CD14-positive monocyte (primary cell): ENCODE measurements at regions not wholly inside any gene's neighbourhood (a gene's known extent, or its start where the extent isn't known, plus 50 kb on each side); places are given as distances from the start of the nearest gene placed in this dataset.

Experiments
- DNase-seq, 3 donors: peaks; one replicate each; pipeline ENCODE4 v3.0.0-alpha.2; 2011 to 2022
- H2AFZ ChIP-seq: 2 replicates; pipeline ENCODE4 v1.6.0; 2012; ENCODE audit warnings: mild to moderate bottlenecking, low read depth, low read length, inconsistent platforms; ENCODE audit not compliant: insufficient read depth, poor library complexity, severe bottlenecking
- H3K27ac ChIP-seq, 2 donors: 1 replicate in 1 of 2; 2 replicates in 1 of 2; pipeline ENCODE4 v1.5.1; 2012 to 2013; ENCODE audit warnings: low read length in 2 of 2, control low read depth in 1 of 2, inconsistent platforms in 1 of 2, low read depth in 1 of 2, mild to moderate bottlenecking in 1 of 2
- H3K27me3 ChIP-seq, 2 donors: one replicate each; pipeline versions ENCODE4 v1.6.0 to v1.6.1; 2011 to 2013; ENCODE audit warnings: low read length in 2 of 2; ENCODE audit not compliant: control insufficient read depth in 2 of 2, insufficient read depth in 2 of 2
- H3K36me3 ChIP-seq, 2 donors: replicated peaks in 1 of 2; 1 replicate in 1 of 2; 2 replicates in 1 of 2; pipeline versions ENCODE4 v1.5.1 to v1.6.1; 2012 to 2013; ENCODE audit warnings: low read length in 2 of 2, control low read depth in 1 of 2, inconsistent platforms in 1 of 2, mild to moderate bottlenecking in 1 of 2; ENCODE audit not compliant: insufficient read depth in 2 of 2, control insufficient read depth in 1 of 2
- H3K4me1 ChIP-seq, 2 donors: 1 replicate in 1 of 2; 2 replicates in 1 of 2; pipeline versions ENCODE4 v1.5.1 to v1.6.1; 2012 to 2013; ENCODE audit warnings: low read length in 2 of 2, control low read depth in 1 of 2, inconsistent platforms in 1 of 2, mild to moderate bottlenecking in 1 of 2, moderate library complexity in 1 of 2; ENCODE audit not compliant: insufficient read depth in 2 of 2, control insufficient read depth in 1 of 2
- H3K4me2 ChIP-seq: replicated peaks from 2 replicates; pipeline ENCODE3; 2012; ENCODE audit warnings: low read length, moderate library complexity, mild to moderate bottlenecking; ENCODE audit not compliant: poor library complexity, severe bottlenecking; ENCODE audit errors: extremely low read depth
- H3K4me3 ChIP-seq, 3 experiments: fragments of 200-600 bp in 1 of 3; sonication (generic) in 1 of 3; replicated peaks in 1 of 3; 1 replicate in 2 of 3; 2 replicates in 1 of 3; pipeline ENCODE4 v1.5.1; 2011 to 2013; ENCODE audit warnings: low read length in 3 of 3, mild to moderate bottlenecking in 3 of 3, control low read depth in 2 of 3, low read depth in 2 of 3, inconsistent platforms in 1 of 3, moderate library complexity in 1 of 3
- H3K79me2 ChIP-seq: 2 replicates; pipeline ENCODE4 v1.6.0; 2012; ENCODE audit warnings: mild to moderate bottlenecking, control low read depth, inconsistent platforms, low read length, moderate library complexity; ENCODE audit not compliant: insufficient read depth
- H3K9ac ChIP-seq: 2 replicates; pipeline ENCODE4 v1.6.0; 2017; ENCODE audit warnings: low read length, mild to moderate bottlenecking; ENCODE audit not compliant: insufficient read depth, poor library complexity, severe bottlenecking
- H3K9me3 ChIP-seq, 2 donors: replicated peaks in 1 of 2; 1 replicate in 1 of 2; 2 replicates in 1 of 2; pipeline versions ENCODE4 v1.5.1 to v1.6.1; 2012 to 2013; ENCODE audit warnings: low read length in 2 of 2, control low read depth in 1 of 2; ENCODE audit not compliant: control insufficient read depth in 1 of 2, insufficient read depth in 1 of 2
- H4K20me1 ChIP-seq: 2 replicates; pipeline ENCODE4 v1.6.0; 2012; ENCODE audit warnings: mild to moderate bottlenecking, low read length, control low read depth, moderate library complexity; ENCODE audit not compliant: insufficient read depth
- H3K27ac Mint-ChIP-seq, 7 donors: one replicate each; pipeline ENCODE4 v1.8.0; 2020; ENCODE audit warnings: mild to moderate bottlenecking in 7 of 7, mixed read lengths in 7 of 7, moderate library complexity in 6 of 7, inconsistent platforms in 2 of 7
- H3K27me3 Mint-ChIP-seq, 3 donors: one replicate each; pipeline ENCODE4 v1.8.0; 2021 to 2022; ENCODE audit warnings: low read depth in 3 of 3, mild to moderate bottlenecking in 3 of 3, mixed read lengths in 3 of 3, moderate library complexity in 3 of 3, inconsistent platforms in 1 of 3
- H3K36me3 Mint-ChIP-seq, 2 donors: one replicate each; pipeline ENCODE4 v1.8.0; 2020; ENCODE audit warnings: mixed read lengths in 2 of 2, inconsistent platforms in 1 of 2, mild to moderate bottlenecking in 1 of 2
- H3K4me1 Mint-ChIP-seq: one replicate; pipeline ENCODE4 v1.8.0; 2020; ENCODE audit warnings: mild to moderate bottlenecking, mixed read lengths
- H3K4me3 Mint-ChIP-seq, 2 donors: one replicate each; pipeline ENCODE4 v1.8.0; 2020; ENCODE audit warnings: mild to moderate bottlenecking in 2 of 2, mixed read lengths in 2 of 2, moderate library complexity in 1 of 2
- H3K9me3 Mint-ChIP-seq, 7 donors: one replicate each; pipeline ENCODE4 v1.8.0; 2020 to 2022; ENCODE audit warnings: mixed read lengths in 7 of 7, mild to moderate bottlenecking in 6 of 7, moderate library complexity in 6 of 7, inconsistent platforms in 2 of 7
- WGBS: methylation state at CpG from one replicate; pipeline ENCODE4 v1.1.5; 2013; ENCODE audit warnings: missing lambda C conversion rate; ENCODE audit not compliant: insufficient coverage; 5-methylcytosine and 5-hydroxymethylcytosine counted together
- intact Hi-C, 2 donors: fragments of 100-400 bp; cut with micrococcal nuclease; formaldehyde crosslinking; loops; one replicate each; pipeline versions ENCODE4 v1.15.0 to v1.15.1; 2023
- TF ChIP-seq, protein P1 (sequence below): fragments of 200-600 bp; IDR thresholded peaks from one replicate; pipeline ENCODE4 v1.8.0; 2022; ENCODE audit warnings: antibody characterized with exemption, mild to moderate bottlenecking

DNA sequence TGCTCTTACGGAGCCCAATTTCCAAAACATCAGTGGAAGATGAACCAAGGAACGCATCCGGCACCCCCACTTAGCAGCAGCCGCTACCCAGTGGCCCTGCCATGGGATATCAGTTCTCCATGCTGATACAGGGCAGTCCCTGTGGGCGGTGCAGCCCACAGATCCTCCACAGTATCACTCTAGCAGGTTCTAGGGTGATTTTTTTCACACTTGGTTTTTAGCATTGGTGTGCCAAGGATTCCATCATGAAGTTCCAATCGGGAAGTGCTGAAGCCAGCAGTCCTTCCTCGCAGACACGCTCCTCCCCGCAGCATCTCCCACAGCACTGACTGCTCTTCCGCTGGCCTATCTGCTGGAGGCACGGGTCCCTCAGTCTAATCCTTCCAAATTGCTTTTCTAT is 261.9 kb downstream of the SYK start:
- Histone ChIP-seq H3K9me3 (no peaks in the 10 kb centered on the region), H3K4me1 (peaks cover 16 to 21% of the 10 kb centered on the region in 2 donors), H4K20me1 (no peaks in the 10 kb centered on the region), H3K27ac (no peak overlapping the region), H3K36me3 (no peaks in the 10 kb centered on the region), H3K79me2 (no peaks in the 10 kb centered on the region), H3K4me3 (no peak overlapping the region), H3K9ac (no peak overlapping the region), H3K4me2 (no peak overlapping the region), H2AFZ (no peak overlapping the region), H3K27me3 (no peaks in the 10 kb centered on the region)
- H3K4me3 Mint-ChIP-seq: no peak overlapping the region
- H3K36me3 Mint-ChIP-seq: no peaks in the 10 kb centered on the region
- peaks cover 0 to 3% (median 0%) of the 10 kb centered on the region in 7 donors for H3K9me3 Mint-ChIP-seq
- TF ChIP-seq, protein P1, sequence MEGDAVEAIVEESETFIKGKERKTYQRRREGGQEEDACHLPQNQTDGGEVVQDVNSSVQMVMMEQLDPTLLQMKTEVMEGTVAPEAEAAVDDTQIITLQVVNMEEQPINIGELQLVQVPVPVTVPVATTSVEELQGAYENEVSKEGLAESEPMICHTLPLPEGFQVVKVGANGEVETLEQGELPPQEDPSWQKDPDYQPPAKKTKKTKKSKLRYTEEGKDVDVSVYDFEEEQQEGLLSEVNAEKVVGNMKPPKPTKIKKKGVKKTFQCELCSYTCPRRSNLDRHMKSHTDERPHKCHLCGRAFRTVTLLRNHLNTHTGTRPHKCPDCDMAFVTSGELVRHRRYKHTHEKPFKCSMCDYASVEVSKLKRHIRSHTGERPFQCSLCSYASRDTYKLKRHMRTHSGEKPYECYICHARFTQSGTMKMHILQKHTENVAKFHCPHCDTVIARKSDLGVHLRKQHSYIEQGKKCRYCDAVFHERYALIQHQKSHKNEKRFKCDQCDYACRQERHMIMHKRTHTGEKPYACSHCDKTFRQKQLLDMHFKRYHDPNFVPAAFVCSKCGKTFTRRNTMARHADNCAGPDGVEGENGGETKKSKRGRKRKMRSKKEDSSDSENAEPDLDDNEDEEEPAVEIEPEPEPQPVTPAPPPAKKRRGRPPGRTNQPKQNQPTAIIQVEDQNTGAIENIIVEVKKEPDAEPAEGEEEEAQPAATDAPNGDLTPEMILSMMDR: no peak
- DNase-seq: no peak
- 93% methylated on average over 3 of the region's 11 CpGs for WGBS
- intact Hi-C loops: no loop called here
- H3K27ac Mint-ChIP-seq: peak overlapping the region in 1 of 7 donors; percentile 64
- peaks cover 0 to 5% (median 2%) of the 10 kb centered on the region in 3 donors for H3K27me3 Mint-ChIP-seq
- peaks cover 19% of the 10 kb centered on the region for H3K4me1 Mint-ChIP-seq

DNA sequence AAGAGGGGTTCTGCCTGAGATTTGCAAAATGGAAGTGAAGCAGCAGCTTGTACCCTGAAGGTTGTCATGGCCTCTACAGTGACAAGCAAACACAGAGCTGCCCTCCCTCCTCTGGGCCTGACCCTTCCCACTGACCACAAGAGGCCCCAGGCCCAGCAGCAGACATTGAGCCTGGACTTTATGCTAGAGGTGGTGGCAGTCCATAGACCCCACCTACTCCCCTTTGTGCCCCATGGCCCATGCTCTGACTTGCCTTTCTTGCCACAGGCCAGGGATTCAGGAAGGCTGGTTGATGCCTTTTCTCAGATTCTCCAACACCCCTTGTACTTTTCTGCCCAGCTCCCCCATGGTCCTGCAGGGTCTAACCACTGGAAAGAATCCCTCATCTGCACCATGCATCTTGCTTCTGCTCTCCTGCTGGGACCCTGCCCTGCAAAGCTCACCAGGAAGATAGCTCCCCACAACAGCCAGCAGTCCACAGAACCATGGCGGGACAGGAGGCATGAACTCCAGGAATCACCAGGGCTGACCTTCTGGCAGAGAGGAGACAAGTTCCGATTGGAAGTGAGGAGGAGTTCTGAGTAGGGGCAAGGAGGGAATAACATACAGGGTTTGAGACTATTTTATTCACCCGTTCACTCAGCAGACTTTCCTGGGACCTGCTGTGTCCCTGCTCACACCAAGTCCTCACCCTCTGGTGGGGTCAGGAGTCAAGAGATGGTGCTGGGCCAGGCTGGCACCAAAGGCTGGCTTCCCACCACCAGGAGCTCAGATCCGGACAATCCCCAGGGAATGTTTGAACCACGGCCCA is 263.8 kb downstream of the SYK start:
- no peaks in the 10 kb centered on the region for H3K36me3 Mint-ChIP-seq
- Histone ChIP-seq H3K4me3 (no peak overlapping the region), H3K4me2 (no peak overlapping the region), H4K20me1 (no peaks in the 10 kb centered on the region), H3K27me3 (no peaks in the 10 kb centered on the region), H3K36me3 (no peaks in the 10 kb centered on the region), H3K9me3 (no peaks in the 10 kb centered on the region), H3K27ac (no peak overlapping the region), H3K9ac (no peak overlapping the region), H2AFZ (no peak overlapping the region), H3K4me1 (peaks cover 15 to 19% of the 10 kb centered on the region in 2 donors), H3K79me2 (no peaks in the 10 kb centered on the region)
- peak overlapping the region in 1 of 7 donors; percentile 45 for H3K27ac Mint-ChIP-seq
- peaks cover 0 to 7% (median 1%) of the 10 kb centered on the region in 7 donors for H3K9me3 Mint-ChIP-seq
- TF ChIP-seq, protein P1: no peak
- H3K4me1 Mint-ChIP-seq: peaks cover 17% of the 10 kb centered on the region
- no peak overlapping the region for H3K4me3 Mint-ChIP-seq
- DNase-seq: no peak
- WGBS: 96% methylated on average over 2 of the region's 5 CpGs
- intact Hi-C loops: no loop called here
- peaks cover 0 to 5% (median 2%) of the 10 kb centered on the region in 3 donors for H3K27me3 Mint-ChIP-seq
